Erythroblast (primary cell): ENCODE measurements at regions not wholly inside any gene's neighbourhood (a gene's known extent, or its start where the extent isn't known, plus 50 kb on each side); places are given as distances from the start of the nearest gene placed in this dataset.

Experiments
- DNase-seq, 2 experiments: peaks; one replicate each; lab custom pipeline; 2025; lab: John Stamatoyannopoulos, UW
- GATA1 ChIP-seq: IDR thresholded peaks from 2 replicates; pipeline ENCODE4 v1.6.1; 2011; ENCODE audit warnings: low read depth, mild to moderate bottlenecking, control low read depth, low read length, moderate library complexity
- POLR2A ChIP-seq: IDR thresholded peaks from 2 replicates; pipeline ENCODE4 v1.6.1; 2011; ENCODE audit warnings: mild to moderate bottlenecking, low read length

- TF ChIP-seq POLR2A = no peak
- TF ChIP-seq GATA1 = no peak
These were observed 105.4 kb upstream of the MRPS22 start for GRCh38 chr3:139238281-139239030.

DNA sequence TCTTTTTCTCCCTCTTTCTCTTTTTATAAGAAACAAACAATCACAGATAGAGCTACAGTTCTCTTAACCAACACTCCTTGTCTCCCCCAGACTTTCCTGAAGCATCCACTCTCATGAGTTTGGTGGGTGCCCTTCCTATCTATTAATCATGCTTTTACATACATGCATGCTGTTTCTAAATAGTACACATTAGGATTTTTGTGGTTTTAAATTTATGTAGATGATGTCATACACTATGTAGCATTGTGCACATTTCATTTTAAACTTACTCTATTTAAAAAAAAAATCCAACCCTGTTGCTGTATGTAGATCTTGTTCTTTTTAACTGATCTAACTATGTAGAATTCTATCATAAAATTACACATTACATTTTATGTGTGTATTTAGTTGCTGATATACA, 104.3 kb upstream of the MRPS22 start:
- TF ChIP-seq POLR2A (no peak), GATA1 (no peak)
- no peak for DNase-seq

More at GRCh38 chr3:139238281-139239030, 105.4 kb upstream of the MRPS22 start:
- DNase-seq = no peak

DNA sequence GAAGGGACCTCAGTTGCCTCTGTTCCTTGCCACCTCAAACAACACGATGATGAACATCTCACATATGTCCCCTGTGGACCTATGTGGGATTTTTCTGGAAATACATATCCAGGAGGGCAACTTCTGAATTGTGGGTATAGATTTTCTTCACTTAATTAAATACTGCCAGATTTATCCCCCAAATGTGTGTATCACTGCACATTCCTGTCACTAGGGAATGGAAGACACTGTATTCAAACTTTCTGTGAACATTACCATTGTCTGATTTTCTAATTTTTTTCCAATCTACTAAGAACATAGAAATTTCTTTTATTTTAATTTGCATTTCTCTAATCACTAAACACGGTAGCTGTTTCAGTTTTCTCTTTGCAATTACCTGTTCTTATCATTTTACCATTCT, 102.0 kb upstream of the MRPS22 start:
- TF ChIP-seq GATA1 (no peak), POLR2A (no peak)
- DNase-seq = no peak

GRCh38 chr3:139243710-139244109, 100.1 kb upstream of the MRPS22 start:
- DNase-seq = no peak

GRCh38 chr3:139248593-139249255, 95.1 kb upstream of the MRPS22 start:
- TF ChIP-seq POLR2A (no peak), GATA1 (no peak)
- DNase-seq = no peak

More at GRCh38 chr3:139243710-139244109, 100.1 kb upstream of the MRPS22 start:
- TF ChIP-seq POLR2A (no peak), GATA1 (no peak)

GRCh38 chr3:139251529-139251928, 92.3 kb upstream of the MRPS22 start:
- DNase-seq = no peak
- no peak for TF ChIP-seq POLR2A
- TF ChIP-seq GATA1 = no peak

- DNase-seq = no peak
- TF ChIP-seq POLR2A = no peak
These were observed 91.1 kb upstream of the MRPS22 start for GRCh38 chr3:139252719-139253118.

GRCh38 chr3:139258276-139258675, 85.5 kb upstream of the MRPS22 start:
- DNase-seq = no peak
- no peak for TF ChIP-seq POLR2A
- no peak for TF ChIP-seq GATA1

- no peak for DNase-seq
- TF ChIP-seq GATA1 = no peak
- no peak for TF ChIP-seq POLR2A
These were observed 84.4 kb upstream of the MRPS22 start for GRCh38 chr3:139259398-139259797.

DNA sequence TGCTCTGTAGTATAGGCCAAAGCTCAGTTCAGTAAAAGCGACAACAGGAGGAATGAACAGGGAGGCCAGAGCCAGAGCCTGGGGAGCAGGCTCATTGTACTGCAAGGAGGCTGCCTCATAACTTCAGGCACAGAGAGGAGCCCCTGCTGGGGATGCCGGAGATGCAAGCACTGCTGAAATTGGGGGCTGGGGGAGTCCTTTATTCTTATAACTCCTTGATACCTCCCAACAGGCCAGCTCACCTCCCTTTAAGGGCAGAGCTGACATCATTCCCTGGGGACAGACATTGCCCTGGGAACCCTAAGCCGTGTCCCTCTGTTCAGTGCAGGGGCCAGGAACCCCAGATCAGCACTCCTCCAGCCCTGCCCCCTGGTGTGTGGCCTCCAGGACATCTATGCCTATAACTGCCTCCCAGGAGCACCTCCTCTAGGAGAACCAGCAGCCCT, 83.8 kb upstream of the MRPS22 start:
- no peak for DNase-seq

GRCh38 chr3:139260793-139261736, 82.8 kb upstream of the MRPS22 start:
- DNase-seq = no peak
- TF ChIP-seq POLR2A (no peak), GATA1 (no peak)

More for the DNA sequence above, 83.8 kb upstream of the MRPS22 start:
- TF ChIP-seq POLR2A = no peak
- TF ChIP-seq GATA1 = no peak

- no peak for TF ChIP-seq GATA1
- TF ChIP-seq POLR2A = no peak
- DNase-seq = no peak
These were observed 81.8 kb upstream of the MRPS22 start for GRCh38 chr3:139261754-139262586.

DNA sequence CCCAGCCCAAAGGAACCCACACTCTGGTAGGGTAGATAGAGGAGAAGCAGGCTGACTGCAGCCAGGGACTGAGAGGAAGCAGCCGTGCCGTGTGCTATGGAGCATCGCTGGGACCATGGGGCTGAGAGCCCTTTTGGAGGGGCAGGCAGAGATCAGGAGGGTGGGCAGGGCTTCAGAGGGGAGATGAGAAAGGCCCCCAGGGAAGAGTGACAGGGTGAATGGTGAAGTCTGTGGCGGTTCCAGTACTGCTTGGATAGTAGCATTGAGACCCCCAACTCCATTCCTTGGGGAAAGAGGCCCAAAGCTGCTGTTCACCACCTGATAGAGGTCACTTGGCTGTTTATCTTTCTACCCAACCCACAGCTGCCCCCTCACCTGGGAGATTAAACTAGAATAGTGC, 80.0 kb upstream of the MRPS22 start:
- TF ChIP-seq POLR2A (no peak), GATA1 (no peak)
- DNase-seq = no peak
